ENCODE measurements at regions not wholly inside any gene's neighbourhood (a gene's known extent, or its start where the extent isn't known, plus 50 kb on each side); places are given as distances from the start of the nearest gene placed in this dataset.
"Not testable (repeated sequence)": the region's sequence is repeated elsewhere in the genome, so short reads cannot be mapped to it uniquely, and the experiment has no call there.

- DNase-seq, result not testable (repeated sequence)
These were observed 103.7 kb upstream of the NBPF26 start for GRCh38 chr1:120619867-120620692.

- DNase-seq, result not testable (repeated sequence)
These were observed 103.1 kb upstream of the NBPF26 start for GRCh38 chr1:120620693-120620969.

GRCh38 chr1:120621278-120621677 lies 102.5 kb upstream of the NBPF26 start:
- DNase-seq, result not testable (repeated sequence)

- DNase-seq, result not testable (repeated sequence)
These were observed 100.2 kb upstream of the NBPF26 start for GRCh38 chr1:120623539-120623938.

- DNase-seq, result not testable (repeated sequence)
These were observed 99.1 kb upstream of the NBPF26 start for GRCh38 chr1:120624565-120625064.

GRCh38 chr1:120629832-120630455 lies 93.8 kb upstream of the NBPF26 start:
- DNase-seq, result not testable (repeated sequence)

GRCh38 chr1:120634816-120635806 lies 88.6 kb upstream of the NBPF26 start:
- DNase-seq, result not testable (repeated sequence)

- DNase-seq, result not testable (repeated sequence)
These were observed 83.3 kb upstream of the NBPF26 start for GRCh38 chr1:120640261-120641013.

- DNase-seq, result not testable (repeated sequence)
These were observed 82.8 kb upstream of the NBPF26 start for GRCh38 chr1:120641014-120641302.

GRCh38 chr1:120647182-120647581 lies 76.6 kb upstream of the NBPF26 start:
- DNase-seq, result not testable (repeated sequence)

- not testable (repeated sequence) for DNase-seq
These were observed 74.7 kb upstream of the NBPF26 start for GRCh38 chr1:120648915-120649623.

GRCh38 chr1:120649730-120650129 lies 74.0 kb upstream of the NBPF26 start:
- not testable (repeated sequence) for DNase-seq

- DNase-seq, result not testable (repeated sequence)
These were observed 69.6 kb upstream of the NBPF26 start for GRCh38 chr1:120654114-120654513.

GRCh38 chr1:120655394-120655793 lies 68.4 kb upstream of the NBPF26 start:
- DNase-seq, result not testable (repeated sequence)

GRCh38 chr1:120656116-120656515 lies 67.6 kb upstream of the NBPF26 start:
- not testable (repeated sequence) for DNase-seq

- DNase-seq, result not testable (repeated sequence)
These were observed 65.9 kb upstream of the NBPF26 start for GRCh38 chr1:120657804-120658203.

GRCh38 chr1:120658622-120659021 lies 65.1 kb upstream of the NBPF26 start:
- DNase-seq, result not testable (repeated sequence)

GRCh38 chr1:120659133-120659532 lies 64.6 kb upstream of the NBPF26 start:
- not testable (repeated sequence) for DNase-seq

GRCh38 chr1:120664376-120665249 lies 59.1 kb upstream of the NBPF26 start:
- DNase-seq, result not testable (repeated sequence)

GRCh38 chr1:120665250-120665577 lies 58.5 kb upstream of the NBPF26 start:
- not testable (repeated sequence) for DNase-seq

GRCh38 chr1:120668187-120668586 lies 55.6 kb upstream of the NBPF26 start:
- not testable (repeated sequence) for DNase-seq

Data from hematopoietic multipotent progenitor cell treated with erythropoietin and hydrocortisone succinate and interleukin-3 and kit ligand, for 6 days (in vitro differentiated cells).